K562 (cell line): ENCODE measurements at regions not wholly inside any gene's neighbourhood (a gene's known extent, or its start where the extent isn't known, plus 50 kb on each side); places are given as distances from the start of the nearest gene placed in this dataset.

Experiments used
- ATAC-seq: fragments of 200-7000 bp; cut with Tn5 transposase; 3 replicates; pipeline ENCODE4 v1.9.1; 2020; ENCODE audit warnings: moderate library complexity
- BruUV-seq: library from RNA; stranded (reverse); fragments of 400-500 nt; replicated peaks from 2 replicates; lab custom pipeline; 2021; lab: Mats Ljungman, UMichigan
- CTCF ChIA-PET: fragments of 300-600 bp; formaldehyde crosslinking; extraction: SDS; loops from one replicate; lab custom pipeline; 2021; ENCODE audit warnings: low intra/inter-chr PET ratio; lab: Yijun Ruan, JAX
- POLR2A ChIA-PET: fragments of 300-600, 350-650 bp; sonication (Branson Sonifier 250); formaldehyde crosslinking; extraction: SDS; loops from one replicate; lab custom pipeline; 2021; ENCODE audit warnings: antibody characterized with exemption, inconsistent platforms; lab: Yijun Ruan, JAX
- DNase-seq, 4 experiments: peaks; one replicate each; pipeline versions ENCODE4 v3.0.0 to v3.0.0-alpha.2; 2011 to 2018; ENCODE audit warnings: low spot score in 3 of 4, mixed read lengths in 3 of 4; ENCODE audit errors: extremely low read depth in 1 of 4
- FAIRE-seq: peaks from 2 replicates; lab custom pipeline; 2011; peaks lifted over from hg19 to GRCh38; lab: Jason Lieb, UNC
- H2AFZ ChIP-seq: 2 replicates; pipeline ENCODE4 v1.6.0; 2011; ENCODE audit warnings: low read depth, low read length, control low read depth, inconsistent platforms
- H3K27ac ChIP-seq: fragments of 200-600 bp; 3 replicates; pipeline ENCODE4 v1.8.0; 2011; ENCODE audit warnings: low read depth, mild to moderate bottlenecking, control low read depth, inconsistent platforms, low read length, moderate library complexity, mixed read lengths; ENCODE audit errors: extremely low read depth
- H3K27me3 ChIP-seq, 2 experiments: fragments of 300-600 bp in 1 of 2; 2 replicates in 1 of 2; 3 replicates in 1 of 2; pipeline versions ENCODE4 v1.6.0 to v1.8.0; 2011; ENCODE audit warnings: inconsistent platforms in 2 of 2, low read length in 2 of 2, mild to moderate bottlenecking in 1 of 2, mixed read lengths in 1 of 2, moderate library complexity in 1 of 2; ENCODE audit not compliant: control insufficient read depth in 2 of 2, insufficient read depth in 2 of 2
- H3K36me3 ChIP-seq: fragments of 300-600 bp; 3 replicates; pipeline ENCODE4 v1.8.0; 2011; ENCODE audit warnings: mild to moderate bottlenecking, low read length, inconsistent platforms; ENCODE audit not compliant: control insufficient read depth, insufficient read depth
- H3K4me1 ChIP-seq, 2 experiments: fragments of 200-600 bp in 1 of 2; replicated peaks in 1 of 2; 2 replicates in 1 of 2; 3 replicates in 1 of 2; pipeline versions ENCODE4 v1.5.1 to v1.8.0; 2011; ENCODE audit warnings: inconsistent platforms in 2 of 2, low read length in 2 of 2, mild to moderate bottlenecking in 1 of 2, mixed read lengths in 1 of 2, moderate library complexity in 1 of 2; ENCODE audit not compliant: control insufficient read depth in 2 of 2, insufficient read depth in 2 of 2
- H3K4me2 ChIP-seq: 2 replicates; pipeline ENCODE4 v1.6.1; 2011; ENCODE audit warnings: low read length, control low read depth, inconsistent platforms, mixed read lengths; ENCODE audit not compliant: insufficient read depth
- H3K4me3 ChIP-seq: fragments of 200-600 bp; sonication (generic), shearing (Covaris generic); 2 replicates; pipeline ENCODE4 v1.5.1; 2016; ENCODE audit warnings: control low read depth, inconsistent platforms
- H3K79me2 ChIP-seq: fragments of 200-600 bp; 3 replicates; pipeline ENCODE4 v1.8.0; 2011; ENCODE audit warnings: low read length, inconsistent platforms; ENCODE audit not compliant: control insufficient read depth, insufficient read depth
- H3K9ac ChIP-seq, 2 experiments: 2 replicates each; pipeline versions ENCODE4 v1.6.0 to v1.6.1; 2011; ENCODE audit warnings: low read depth in 2 of 2, low read length in 2 of 2, control low read depth in 1 of 2, inconsistent platforms in 1 of 2, mild to moderate bottlenecking in 1 of 2, mixed read lengths in 1 of 2; ENCODE audit not compliant: insufficient read depth in 1 of 2
- H3K9me1 ChIP-seq: one replicate; pipeline ENCODE4 v1.6.0; 2011; ENCODE audit warnings: inconsistent platforms, mild to moderate bottlenecking, low read length, moderate library complexity; ENCODE audit not compliant: control insufficient read depth, insufficient read depth
- H3K9me3 ChIP-seq: replicated peaks from 2 replicates; pipeline ENCODE4 v1.5.1; 2011; ENCODE audit warnings: low read depth, low read length, inconsistent platforms; ENCODE audit not compliant: control insufficient read depth, insufficient read depth
- H4K20me1 ChIP-seq: replicated peaks from 2 replicates; pipeline ENCODE4 v1.6.1; 2011; ENCODE audit warnings: low read length, inconsistent platforms, mixed read lengths; ENCODE audit not compliant: control insufficient read depth, insufficient read depth
- ARID1B ChIP-seq: fragments of 450-650 bp; IDR thresholded peaks from 2 replicates; pipeline ENCODE4 v1.6.1; 2016; ENCODE audit warnings: antibody characterized with exemption, mild to moderate bottlenecking, inconsistent platforms
- EHMT2 ChIP-seq: fragments of 450-650 bp; IDR thresholded peaks from 2 replicates; pipeline ENCODE4 v1.6.1; 2018; ENCODE audit warnings: antibody characterized with exemption
- ETS2 ChIP-seq: IDR thresholded peaks from 2 replicates; pipeline ENCODE4 v1.6.1; 2016; ENCODE audit warnings: borderline replicate concordance, missing genetic modification characterization, mild to moderate bottlenecking, moderate library complexity, missing compliant biosample characterization; ENCODE audit not compliant: poor library complexity, severe bottlenecking
- HNRNPUL1 ChIP-seq: fragments of 200-400 bp; formaldehyde crosslinking; IDR thresholded peaks from 2 replicates; pipeline ENCODE4 v1.6.1; 2017; ENCODE audit warnings: low read length
- KLF6 ChIP-seq: fragments of 250-450 bp; sonication (Bioruptor Pico); IDR thresholded peaks from 2 replicates; pipeline ENCODE4 v1.4.0; 2020; ENCODE audit warnings: mild to moderate bottlenecking, moderate library complexity, borderline replicate concordance
- MAFG ChIP-seq: fragments of 450-650 bp; conservative IDR thresholded peaks from 2 replicates; pipeline ENCODE4 v1.6.1; 2016; ENCODE audit warnings: missing genetic modification characterization, missing compliant biosample characterization
- NCOA4 ChIP-seq: fragments of 450-650 bp; IDR thresholded peaks from 2 replicates; pipeline ENCODE4 v1.6.1; 2018; ENCODE audit warnings: mild to moderate bottlenecking; ENCODE audit not compliant: partially characterized antibody
- RBM22 ChIP-seq: fragments of 200-400 bp; formaldehyde crosslinking; IDR thresholded peaks from 2 replicates; pipeline ENCODE4 v1.6.1; 2018; ENCODE audit warnings: low read length, low read depth; ENCODE audit not compliant: poor library complexity, severe bottlenecking
- TOE1 ChIP-seq, 2 experiments: fragments of 450-650 bp in 1 of 2; sonication (generic) in 1 of 2; formaldehyde crosslinking in 1 of 2; IDR thresholded peaks; 2 replicates each; pipeline versions ENCODE4 v1.7.1 to v1.8.0; 2016 to 2022; ENCODE audit warnings: borderline replicate concordance in 2 of 2, mild to moderate bottlenecking in 2 of 2, antibody characterized with exemption in 1 of 2, inconsistent platforms in 1 of 2, low read depth in 1 of 2, missing genetic modification reagents in 1 of 2, moderate library complexity in 1 of 2
- ZFX ChIP-seq: sonication (generic); formaldehyde crosslinking; IDR thresholded peaks from 2 replicates; pipeline ENCODE4 v1.8.0; 2022; ENCODE audit warnings: mild to moderate bottlenecking, missing genetic modification reagents, moderate library complexity
- ZNF507 ChIP-seq: conservative IDR thresholded peaks from 2 replicates; pipeline ENCODE4 v1.6.1; 2017; ENCODE audit warnings: missing genetic modification characterization, missing compliant biosample characterization
- ZNF696 ChIP-seq: fragments of 250-450 bp; sonication (Bioruptor Pico); conservative IDR thresholded peaks from 2 replicates; pipeline ENCODE4 v1.4.0; 2020; ENCODE audit warnings: mild to moderate bottlenecking, moderate library complexity
- ZNF77 ChIP-seq: fragments of 250-450 bp; sonication (Bioruptor Pico); IDR thresholded peaks from 2 replicates; pipeline ENCODE4 v1.5.0; 2020
- WGBS: fragments of 100-300 bp; shearing (Covaris generic); methylation state at CpG from one replicate; pipeline ENCODE4 v1.1.6; 2016; ENCODE audit warnings: low coverage, mixed read lengths; ENCODE audit not compliant: insufficient coverage; ENCODE audit errors: missing lambda C conversion rate; 5-methylcytosine and 5-hydroxymethylcytosine counted together
- in situ Hi-C: fragments of 300-500 bp; cut with MboI; formaldehyde crosslinking; loops from 4 replicates; pipeline ENCODE4 v1.15.0; 2018; ENCODE audit warnings: inconsistent platforms, mixed read lengths
- intact Hi-C: fragments of 100-400 bp; cut with micrococcal nuclease; formaldehyde crosslinking; loops from 2 replicates; pipeline ENCODE4 v1.14.2; 2022
- TF ChIP-seq, protein P1 (sequence below): fragments of 450-650 bp; IDR thresholded peaks from 2 replicates; pipeline ENCODE4 v1.7.0; 2016; ENCODE audit warnings: borderline replicate concordance
- TF ChIP-seq, protein P2 (sequence below): fragments of 450-650 bp; formaldehyde crosslinking; IDR thresholded peaks from 2 replicates; pipeline ENCODE4 v1.4.0; 2020; ENCODE audit warnings: mild to moderate bottlenecking
- TF ChIP-seq, protein P3 (sequence below): sonication (generic); formaldehyde crosslinking; IDR thresholded peaks from 2 replicates; pipeline ENCODE4 v1.8.1; 2023; ENCODE audit warnings: mild to moderate bottlenecking, missing genetic modification reagents

DNA sequence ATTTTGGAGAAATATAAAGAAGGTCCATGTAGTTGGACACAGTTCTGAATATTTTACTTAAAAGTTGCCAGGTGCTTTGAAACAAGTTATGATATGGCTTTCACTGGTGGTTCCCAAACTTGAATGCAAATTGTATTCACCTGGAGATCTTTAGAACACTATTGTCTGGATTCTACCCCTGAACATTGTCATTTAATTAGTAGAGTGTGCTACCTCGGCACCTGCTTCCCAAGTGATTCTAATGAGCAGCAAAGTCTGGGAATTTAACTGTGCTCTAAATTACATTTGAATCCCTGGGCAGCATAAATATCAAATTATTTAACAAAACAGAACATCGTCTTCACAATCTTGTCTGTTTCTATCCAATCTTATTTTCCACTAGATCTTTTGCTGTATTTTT lies 2483.3 kb downstream of the PCDH9 start:
- no peak overlapping the region for H2AFZ ChIP-seq
- FAIRE-seq (no peak), DNase-seq (no peak), ATAC-seq (no peak)
- H3K4me3 ChIP-seq: no peak overlapping the region
- no peaks in the 10 kb centered on the region for H3K27me3 ChIP-seq
- TF ChIP-seq KLF6: no peak
- TF ChIP-seq ZNF696 (CRISPR knock-in tag): no peak
- TF ChIP-seq, protein P1, sequence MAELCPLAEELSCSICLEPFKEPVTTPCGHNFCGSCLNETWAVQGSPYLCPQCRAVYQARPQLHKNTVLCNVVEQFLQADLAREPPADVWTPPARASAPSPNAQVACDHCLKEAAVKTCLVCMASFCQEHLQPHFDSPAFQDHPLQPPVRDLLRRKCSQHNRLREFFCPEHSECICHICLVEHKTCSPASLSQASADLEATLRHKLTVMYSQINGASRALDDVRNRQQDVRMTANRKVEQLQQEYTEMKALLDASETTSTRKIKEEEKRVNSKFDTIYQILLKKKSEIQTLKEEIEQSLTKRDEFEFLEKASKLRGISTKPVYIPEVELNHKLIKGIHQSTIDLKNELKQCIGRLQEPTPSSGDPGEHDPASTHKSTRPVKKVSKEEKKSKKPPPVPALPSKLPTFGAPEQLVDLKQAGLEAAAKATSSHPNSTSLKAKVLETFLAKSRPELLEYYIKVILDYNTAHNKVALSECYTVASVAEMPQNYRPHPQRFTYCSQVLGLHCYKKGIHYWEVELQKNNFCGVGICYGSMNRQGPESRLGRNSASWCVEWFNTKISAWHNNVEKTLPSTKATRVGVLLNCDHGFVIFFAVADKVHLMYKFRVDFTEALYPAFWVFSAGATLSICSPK: no peak
- no peak for TF ChIP-seq ZNF77 (CRISPR knock-in tag)
- TF ChIP-seq NCOA4: no peak
- no peak for TF ChIP-seq RBM22
- no peak for TF ChIP-seq ZNF507 (tag)
- TF ChIP-seq, protein P2, sequence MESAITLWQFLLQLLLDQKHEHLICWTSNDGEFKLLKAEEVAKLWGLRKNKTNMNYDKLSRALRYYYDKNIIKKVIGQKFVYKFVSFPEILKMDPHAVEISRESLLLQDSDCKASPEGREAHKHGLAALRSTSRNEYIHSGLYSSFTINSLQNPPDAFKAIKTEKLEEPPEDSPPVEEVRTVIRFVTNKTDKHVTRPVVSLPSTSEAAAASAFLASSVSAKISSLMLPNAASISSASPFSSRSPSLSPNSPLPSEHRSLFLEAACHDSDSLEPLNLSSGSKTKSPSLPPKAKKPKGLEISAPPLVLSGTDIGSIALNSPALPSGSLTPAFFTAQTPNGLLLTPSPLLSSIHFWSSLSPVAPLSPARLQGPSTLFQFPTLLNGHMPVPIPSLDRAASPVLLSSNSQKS (CRISPR knock-in tag): no peak
- TF ChIP-seq HNRNPUL1: no peak
- TF ChIP-seq ARID1B: no peak
- TF ChIP-seq TOE1 (IDR thresholded peaks at IDR 0.05; ENCODE audit: borderline replicate concordance): no peak
- TF ChIP-seq TOE1 (CRISPR knock-in tag; IDR thresholded peaks at IDR 0.05; ENCODE audit: borderline replicate concordance, low read depth): no peak
- no peak for TF ChIP-seq EHMT2
- TF ChIP-seq, protein P3, sequence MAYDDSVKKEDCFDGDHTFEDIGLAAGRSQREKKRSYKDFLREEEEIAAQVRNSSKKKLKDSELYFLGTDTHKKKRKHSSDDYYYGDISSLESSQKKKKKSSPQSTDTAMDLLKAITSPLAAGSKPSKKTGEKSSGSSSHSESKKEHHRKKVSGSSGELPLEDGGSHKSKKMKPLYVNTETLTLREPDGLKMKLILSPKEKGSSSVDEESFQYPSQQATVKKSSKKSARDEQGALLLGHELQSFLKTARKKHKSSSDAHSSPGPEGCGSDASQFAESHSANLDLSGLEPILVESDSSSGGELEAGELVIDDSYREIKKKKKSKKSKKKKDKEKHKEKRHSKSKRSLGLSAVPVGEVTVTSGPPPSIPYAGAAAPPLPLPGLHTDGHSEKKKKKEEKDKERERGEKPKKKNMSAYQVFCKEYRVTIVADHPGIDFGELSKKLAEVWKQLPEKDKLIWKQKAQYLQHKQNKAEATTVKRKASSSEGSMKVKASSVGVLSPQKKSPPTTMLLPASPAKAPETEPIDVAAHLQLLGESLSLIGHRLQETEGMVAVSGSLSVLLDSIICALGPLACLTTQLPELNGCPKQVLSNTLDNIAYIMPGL (CRISPR knock-in tag): no peak
- TF ChIP-seq ETS2 (tag): no peak
- TF ChIP-seq MAFG (tag): no peak
- TF ChIP-seq ZFX (CRISPR knock-in tag): no peak
- ChIA-PET CTCF (no interaction called here), POLR2A (no interaction called here)
- intact Hi-C loops: no loop called here
- no peaks in the 10 kb centered on the region for H4K20me1 ChIP-seq
- no peaks in the 10 kb centered on the region for H3K4me1 ChIP-seq
- no peaks in the 10 kb centered on the region for H3K9me3 ChIP-seq
- H3K36me3 ChIP-seq: no peaks in the 10 kb centered on the region
- no peak overlapping the region for H3K9ac ChIP-seq
- whole genome bisulfite sequencing: 8% methylated on average over 2 of the region's 2 CpGs
- no peaks in the 10 kb centered on the region for H3K9me1 ChIP-seq
- no peaks in the 10 kb centered on the region for H3K79me2 ChIP-seq
- H3K27ac ChIP-seq: no peak overlapping the region
- no peak overlapping the region for H3K4me2 ChIP-seq
- in situ Hi-C loops: no loop called here
- BruUV-seq: no TSS peak
